Fibroblast of skin of right quadriceps (primary cell): ENCODE measurements at regions not wholly inside any gene's neighbourhood (a gene's known extent, or its start where the extent isn't known, plus 50 kb on each side); places are given as distances from the start of the nearest gene placed in this dataset.
A peak's percentile ranks its signal among the peaks of the same experiment; 100 is the strongest.

Source experiments
- DNase-seq: peaks from one replicate; pipeline ENCODE4 v3.0.0-alpha.2; 2013

- DNase-seq, result no peak
These were observed 164.8 kb downstream of the HAPSTR1 start for GRCh38 chr16:9256196-9256595.

GRCh38 chr16:9257843-9258242 lies 166.4 kb downstream of the HAPSTR1 start:
- DNase-seq, result no peak

GRCh38 chr16:9258423-9259051 lies 167.1 kb downstream of the HAPSTR1 start:
- peak; percentile 16 for DNase-seq

- DNase-seq, result no peak
These were observed 168.6 kb downstream of the HAPSTR1 start for GRCh38 chr16:9259914-9260608.

GRCh38 chr16:9260666-9261065 lies 169.2 kb downstream of the HAPSTR1 start:
- no peak for DNase-seq

GRCh38 chr16:9261376-9261775 lies 169.9 kb downstream of the HAPSTR1 start:
- no peak for DNase-seq

GRCh38 chr16:9262941-9263715 lies 171.7 kb downstream of the HAPSTR1 start:
- no peak for DNase-seq

GRCh38 chr16:9264067-9264466 lies 172.6 kb downstream of the HAPSTR1 start:
- no peak for DNase-seq

GRCh38 chr16:9268446-9268845 lies 177.0 kb downstream of the HAPSTR1 start:
- DNase-seq, result no peak

- DNase-seq, result no peak
These were observed 179.0 kb downstream of the HAPSTR1 start for GRCh38 chr16:9270424-9270823.

GRCh38 chr16:9270941-9271340 lies 179.5 kb downstream of the HAPSTR1 start:
- no peak for DNase-seq

- no peak for DNase-seq
These were observed 180.4 kb downstream of the HAPSTR1 start for GRCh38 chr16:9271841-9272240.

GRCh38 chr16:9275377-9275776 lies 183.9 kb downstream of the HAPSTR1 start:
- DNase-seq, result no peak

GRCh38 chr16:9275816-9276354 lies 184.4 kb downstream of the HAPSTR1 start:
- no peak for DNase-seq

GRCh38 chr16:9279291-9280068 lies 188.0 kb downstream of the HAPSTR1 start:
- DNase-seq, result no peak

- no peak for DNase-seq
These were observed 188.6 kb downstream of the HAPSTR1 start for GRCh38 chr16:9280069-9280466.

GRCh38 chr16:9286930-9287329 lies 195.5 kb downstream of the HAPSTR1 start:
- DNase-seq, result no peak

- no peak for DNase-seq
These were observed 204.8 kb downstream of the HAPSTR1 start for GRCh38 chr16:9296271-9296590.

- DNase-seq, result peak; percentile 8
These were observed 206.1 kb downstream of the HAPSTR1 start for GRCh38 chr16:9297437-9298113.

- no peak for DNase-seq
These were observed 208.8 kb downstream of the HAPSTR1 start for GRCh38 chr16:9300252-9300651.

GRCh38 chr16:9302072-9302471 lies 210.6 kb downstream of the HAPSTR1 start:
- no peak for DNase-seq

- DNase-seq, result no peak
These were observed 215.3 kb downstream of the HAPSTR1 start for GRCh38 chr16:9306753-9307152.
